Neural progenitor cell (in vitro differentiated cells): ENCODE measurements at regions not wholly inside any gene's neighbourhood (a gene's known extent, or its start where the extent isn't known, plus 50 kb on each side); places are given as distances from the start of the nearest gene placed in this dataset.

Experiments
- DNase-seq: peaks from one replicate; pipeline ENCODE4 v3.0.0-alpha.2; 2016; ENCODE audit warnings: low spot score
- H2AFZ ChIP-seq: fragments of 200-600 bp; sonication (generic); replicated peaks from 2 replicates; pipeline ENCODE4 v1.6.1; 2016; ENCODE audit warnings: antibody characterized with exemption
- H3F3A ChIP-seq: fragments of 200-600 bp; sonication (generic); 2 replicates; pipeline ENCODE4 v1.6.1; 2016; ENCODE audit warnings: antibody characterized with exemption, low read depth
- H3K27ac ChIP-seq: fragments of 200-600 bp; sonication (generic); 2 replicates; pipeline ENCODE4 v1.5.1; 2016; ENCODE audit warnings: mild to moderate bottlenecking
- H3K27me3 ChIP-seq: fragments of 200-600 bp; sonication (generic); 2 replicates; pipeline ENCODE4 v1.6.1; 2016; ENCODE audit warnings: mild to moderate bottlenecking, moderate library complexity
- H3K36me3 ChIP-seq: fragments of 200-600 bp; sonication (generic); 2 replicates; pipeline ENCODE4 v1.5.1; 2016
- H3K4me1 ChIP-seq: fragments of 200-600 bp; sonication (generic); 2 replicates; pipeline ENCODE4 v1.6.1; 2016; ENCODE audit warnings: mixed run types
- H3K4me2 ChIP-seq: fragments of 200-600 bp; sonication (generic); 2 replicates; pipeline ENCODE4 v1.6.1; 2016
- H3K4me3 ChIP-seq: fragments of 200-600 bp; sonication (generic); 2 replicates; pipeline ENCODE4 v1.5.1; 2016
- H3K79me2 ChIP-seq: fragments of 200-600 bp; sonication (generic); 2 replicates; pipeline ENCODE4 v1.6.1; 2016; ENCODE audit warnings: low read depth
- H3K9ac ChIP-seq: fragments of 200-600 bp; sonication (generic); 2 replicates; pipeline ENCODE4 v1.6.1; 2016
- H3K9me3 ChIP-seq: fragments of 200-600 bp; sonication (generic); 2 replicates; pipeline ENCODE4 v1.5.1; 2016; ENCODE audit warnings: low read depth
- H4K20me1 ChIP-seq: fragments of 200-600 bp; sonication (generic); 2 replicates; pipeline ENCODE4 v1.6.1; 2016; ENCODE audit warnings: low read depth
- H3K27ac Mint-ChIP-seq: 3 replicates; pipeline ENCODE4 v1.8.0; 2021; ENCODE audit warnings: mixed read lengths
- H3K27me3 Mint-ChIP-seq: 2 replicates; pipeline ENCODE4 v1.8.0; 2022; ENCODE audit warnings: low read depth, mild to moderate bottlenecking, inconsistent platforms, moderate library complexity, mixed read lengths; ENCODE audit not compliant: insufficient read depth
- H3K36me3 Mint-ChIP-seq: 3 replicates; pipeline ENCODE4 v1.8.0; 2021; ENCODE audit warnings: mixed read lengths
- H3K4me1 Mint-ChIP-seq: 3 replicates; pipeline ENCODE4 v1.8.0; 2021; ENCODE audit warnings: mixed read lengths
- H3K4me3 Mint-ChIP-seq: 3 replicates; pipeline ENCODE4 v1.8.0; 2021; ENCODE audit warnings: mild to moderate bottlenecking, moderate library complexity, mixed read lengths
- H3K9me3 Mint-ChIP-seq: 3 replicates; pipeline ENCODE4 v1.8.0; 2020; ENCODE audit warnings: mixed read lengths
- CTCF ChIP-seq: fragments of 200-600 bp; sonication (generic); IDR thresholded peaks from 2 replicates; pipeline ENCODE4 v1.5.1; 2017; ENCODE audit warnings: antibody characterized with exemption, mild to moderate bottlenecking
- EZH2 ChIP-seq: fragments of 200-600 bp; sonication (generic); IDR thresholded peaks from 2 replicates; pipeline ENCODE4 v1.6.1; 2017; ENCODE audit warnings: antibody characterized with exemption, mild to moderate bottlenecking, moderate library complexity
- EZH2phosphoT487 ChIP-seq: fragments of 200-600 bp; sonication (generic); IDR thresholded peaks from 2 replicates; pipeline ENCODE4 v1.6.1; 2017; ENCODE audit warnings: antibody characterized with exemption

DNA sequence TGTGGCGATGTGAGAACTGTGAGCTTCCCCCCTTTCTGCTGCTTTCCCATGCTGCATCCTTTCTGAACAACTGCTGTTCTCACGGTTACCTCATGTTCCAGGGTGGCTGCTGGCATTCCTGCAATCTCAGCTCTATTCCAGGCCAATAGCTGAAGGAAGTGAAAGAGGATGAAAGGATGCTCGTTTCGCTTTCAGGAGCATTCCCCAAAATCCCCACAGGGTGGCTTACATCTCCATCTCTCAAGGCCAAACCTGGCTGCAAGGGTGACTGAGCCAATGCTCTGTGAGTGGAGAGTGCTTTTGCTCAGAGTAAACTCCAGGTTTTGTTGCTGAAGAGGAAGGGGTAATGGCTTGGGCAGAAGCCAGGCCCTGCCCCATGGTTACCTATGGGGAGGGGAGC lies 848.2 kb downstream of the BRD1 start:
- Histone ChIP-seq H3K9ac (no peak overlapping the region), H3K27me3 (no peaks in the 10 kb centered on the region), H4K20me1 (no peaks in the 10 kb centered on the region), H3K79me2 (no peaks in the 10 kb centered on the region), H3F3A (no peaks in the 10 kb centered on the region), H3K27ac (no peak overlapping the region), H3K36me3 (no peaks in the 10 kb centered on the region), H3K4me3 (no peak overlapping the region), H3K9me3 (no peaks in the 10 kb centered on the region), H3K4me1 (peaks cover 4% of the 10 kb centered on the region), H3K4me2 (no peak overlapping the region), H2AFZ (no peak overlapping the region)
- H3K27me3 Mint-ChIP-seq: peaks cover 6% of the 10 kb centered on the region
- H3K36me3 Mint-ChIP-seq: no peaks in the 10 kb centered on the region
- no peak overlapping the region for H3K27ac Mint-ChIP-seq
- H3K9me3 Mint-ChIP-seq: peaks cover 2% of the 10 kb centered on the region
- DNase-seq: peak; percentile 50
- no peak overlapping the region for H3K4me3 Mint-ChIP-seq
- peaks cover 5% of the 10 kb centered on the region for H3K4me1 Mint-ChIP-seq
- TF ChIP-seq EZH2phosphoT487 (no peak), CTCF (peak; percentile 38)

DNA sequence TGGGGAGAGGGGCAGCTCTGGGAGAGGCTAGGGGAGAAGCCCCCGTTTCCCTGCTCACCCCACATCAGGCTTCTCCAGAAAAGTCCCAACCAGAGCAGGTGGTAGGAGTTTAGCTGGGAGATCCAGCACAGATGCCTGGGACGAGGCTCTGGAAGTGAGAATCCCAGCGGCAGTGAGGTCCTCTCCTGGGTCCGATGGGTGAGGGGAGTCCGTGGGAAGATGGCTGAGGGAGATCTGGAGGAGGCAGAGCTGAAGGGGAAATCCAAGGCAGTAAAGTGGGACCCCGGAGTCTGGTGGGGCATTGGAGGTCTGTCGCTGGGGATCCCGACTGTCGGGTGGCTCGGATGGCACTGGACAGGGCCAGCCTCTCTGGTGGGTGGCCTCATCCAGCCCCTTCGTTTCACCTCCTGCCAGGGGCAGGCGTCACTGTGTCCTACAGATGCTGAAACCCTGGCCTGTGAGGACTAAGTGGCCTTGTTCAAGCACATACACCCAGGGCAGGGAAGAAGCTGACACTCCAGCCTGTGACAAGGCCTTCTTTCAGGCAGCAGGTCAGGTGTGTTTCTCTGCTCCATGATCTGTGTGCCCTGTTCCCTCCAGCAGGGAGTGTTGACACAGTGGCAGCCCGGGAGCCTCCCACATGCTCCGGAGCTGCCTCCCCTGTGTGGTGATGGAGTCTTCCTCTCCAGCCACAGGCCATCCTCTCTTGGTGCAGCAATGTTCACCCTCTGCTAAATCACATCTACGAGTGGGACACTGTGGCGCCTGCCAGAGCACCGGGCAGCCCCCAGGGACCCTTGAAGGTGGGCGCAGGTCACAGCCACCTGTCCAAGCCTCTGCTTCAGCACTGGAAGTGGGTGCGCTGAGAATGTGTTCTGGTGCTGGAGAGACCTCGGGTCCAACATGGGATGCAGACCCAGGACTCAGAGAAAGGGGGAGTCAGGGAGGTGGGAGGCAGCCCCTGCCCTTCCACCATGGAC lies 850.8 kb downstream of the BRD1 start:
- no peak overlapping the region for H3K4me2 ChIP-seq
- no peak for DNase-seq
- no peaks in the 10 kb centered on the region for H3K9me3 ChIP-seq
- no peaks in the 10 kb centered on the region for H3K36me3 ChIP-seq
- H3K9me3 Mint-ChIP-seq: peaks cover 2% of the 10 kb centered on the region
- H3K27ac Mint-ChIP-seq: no peak overlapping the region
- H2AFZ ChIP-seq: no peak overlapping the region
- H3K4me3 ChIP-seq: no peak overlapping the region
- H3K4me1 ChIP-seq: peaks cover 5% of the 10 kb centered on the region
- no peaks in the 10 kb centered on the region for H3K36me3 Mint-ChIP-seq
- peak overlapping the region; percentile 59 for H3K4me3 Mint-ChIP-seq
- H3K27ac ChIP-seq: no peak overlapping the region
- peaks cover 6% of the 10 kb centered on the region for H3K27me3 Mint-ChIP-seq
- no peak overlapping the region for H3K9ac ChIP-seq
- H3K79me2 ChIP-seq: no peaks in the 10 kb centered on the region
- no peak for TF ChIP-seq EZH2
- TF ChIP-seq CTCF: no peak
- no peak for TF ChIP-seq EZH2phosphoT487
- peaks cover 11% of the 10 kb centered on the region for H3K4me1 Mint-ChIP-seq
- H3F3A ChIP-seq: no peaks in the 10 kb centered on the region
- no peaks in the 10 kb centered on the region for H3K27me3 ChIP-seq
- H4K20me1 ChIP-seq: no peaks in the 10 kb centered on the region

- peaks cover 11% of the 10 kb centered on the region for H3K4me1 Mint-ChIP-seq
- no peak for DNase-seq
- no peaks in the 10 kb centered on the region for H3K36me3 Mint-ChIP-seq
- Histone ChIP-seq H3K27me3 (no peaks in the 10 kb centered on the region), H3K9ac (no peak overlapping the region), H4K20me1 (no peaks in the 10 kb centered on the region), H3K79me2 (no peaks in the 10 kb centered on the region), H3K4me1 (peaks cover 5% of the 10 kb centered on the region), H3K4me2 (no peak overlapping the region), H3F3A (no peaks in the 10 kb centered on the region), H3K27ac (no peak overlapping the region), H3K4me3 (no peak overlapping the region), H3K36me3 (no peaks in the 10 kb centered on the region), H2AFZ (no peak overlapping the region), H3K9me3 (no peaks in the 10 kb centered on the region)
- TF ChIP-seq EZH2 (no peak), EZH2phosphoT487 (no peak), CTCF (no peak)
- H3K27ac Mint-ChIP-seq: no peak overlapping the region
- H3K27me3 Mint-ChIP-seq: peaks cover 6% of the 10 kb centered on the region
- peaks cover 2% of the 10 kb centered on the region for H3K9me3 Mint-ChIP-seq
- no peak overlapping the region for H3K4me3 Mint-ChIP-seq
Measured at GRCh38 chr22:48975886-48976285, 851.8 kb downstream of the BRD1 start.
